Fibroblast of peridontal ligament (primary cell): ENCODE measurements at regions not wholly inside any gene's neighbourhood (a gene's known extent, or its start where the extent isn't known, plus 50 kb on each side); places are given as distances from the start of the nearest gene placed in this dataset.
A peak's percentile ranks its signal among the peaks of the same experiment; 100 is the strongest.

Experiments
- DNase-seq: peaks from one replicate; pipeline ENCODE4 v3.0.0-alpha.2; 2010; ENCODE audit errors: extremely low read depth

GRCh38 chr1:87872692-87873091 lies 544.0 kb downstream of the LMO4 start:
- no peak for DNase-seq

GRCh38 chr1:87878873-87879272 lies 550.2 kb downstream of the LMO4 start:
- DNase-seq, result peak; percentile 71

GRCh38 chr1:87880098-87880760 lies 551.5 kb downstream of the LMO4 start:
- DNase-seq, result no peak

GRCh38 chr1:87880764-87881163 lies 552.1 kb downstream of the LMO4 start:
- DNase-seq, result no peak

- DNase-seq, result no peak
Observed at GRCh38 chr1:87883906-87884305, 555.2 kb downstream of the LMO4 start.

GRCh38 chr1:87884581-87884980 lies 555.9 kb downstream of the LMO4 start:
- DNase-seq, result no peak

GRCh38 chr1:87885278-87886025 lies 556.8 kb downstream of the LMO4 start:
- no peak for DNase-seq

GRCh38 chr1:87887100-87887499 lies 558.4 kb downstream of the LMO4 start:
- no peak for DNase-seq

GRCh38 chr1:87888446-87888845 lies 559.8 kb downstream of the LMO4 start:
- DNase-seq, result no peak

- no peak for DNase-seq
Observed at GRCh38 chr1:87894062-87894461, 565.4 kb downstream of the LMO4 start.

GRCh38 chr1:87897481-87897880 lies 568.8 kb downstream of the LMO4 start:
- DNase-seq, result no peak

GRCh38 chr1:87898431-87898830 lies 569.8 kb downstream of the LMO4 start:
- no peak for DNase-seq

GRCh38 chr1:87899017-87899416 lies 570.3 kb downstream of the LMO4 start:
- DNase-seq, result no peak

- DNase-seq, result no peak
Observed at GRCh38 chr1:87899746-87900145, 571.1 kb downstream of the LMO4 start.

- peak; percentile 7 for DNase-seq
Observed at GRCh38 chr1:87902830-87903229, 574.1 kb downstream of the LMO4 start.

GRCh38 chr1:87903242-87903641 lies 574.6 kb downstream of the LMO4 start:
- DNase-seq, result no peak

GRCh38 chr1:87904651-87905050 lies 576.0 kb downstream of the LMO4 start:
- DNase-seq, result no peak

- DNase-seq, result no peak
Observed at GRCh38 chr1:87905651-87906050, 577.0 kb downstream of the LMO4 start.

- DNase-seq, result no peak
Observed at GRCh38 chr1:87906078-87906477, 577.4 kb downstream of the LMO4 start.

- no peak for DNase-seq
Observed at GRCh38 chr1:87913361-87913760, 584.7 kb downstream of the LMO4 start.

GRCh38 chr1:87914396-87914795 lies 585.7 kb downstream of the LMO4 start:
- DNase-seq, result no peak

GRCh38 chr1:87915771-87916170 lies 587.1 kb downstream of the LMO4 start:
- peak; percentile 5 for DNase-seq

GRCh38 chr1:87916965-87917364 lies 588.3 kb downstream of the LMO4 start:
- peak; percentile 25 for DNase-seq

GRCh38 chr1:87918398-87918797 lies 589.7 kb downstream of the LMO4 start:
- DNase-seq, result peak; percentile 7
